Spleen (tissue), 7 donors: ENCODE measurements at regions not wholly inside any gene's neighbourhood (a gene's known extent, or its start where the extent isn't known, plus 50 kb on each side); places are given as distances from the start of the nearest gene placed in this dataset.

Experiments used
- POLR2A ChIP-seq, 3 donors: fragments of 450-650 bp; IDR thresholded peaks; one replicate each; pipeline ENCODE4 v1.5.1; 2017; ENCODE audit warnings: antibody characterized with exemption in 3 of 3, mild to moderate bottlenecking in 1 of 3
- POLR2AphosphoS5 ChIP-seq, 3 donors: sonication (generic); formaldehyde crosslinking; IDR thresholded peaks; one replicate each; pipeline ENCODE4 v1.5.1; 2017; ENCODE audit warnings: antibody characterized with exemption in 3 of 3
- TF ChIP-seq, protein P1 (sequence below), 11 experiments: fragments of 200-600 bp in 7 of 11; fragments of 450-650 bp in 4 of 11; sonication (generic) in 4 of 11; IDR thresholded peaks in 8 of 11; conservative IDR thresholded peaks in 3 of 11; 1 replicate in 7 of 11; 2 replicates in 4 of 11; pipeline versions ENCODE4 v1.4.0 to v1.8.0; 2016 to 2021; ENCODE audit warnings: antibody characterized with exemption in 11 of 11, inconsistent platforms in 4 of 11, mild to moderate bottlenecking in 1 of 11
- donor health status: DM: no; HTN: no; CAD: no; lungs with moderate emphysema.
- donor health status: DM: no; HTN: no; CAD: no.
- donor health status: DM: no; HTN: no; CAD: no.

GRCh38 chr13:82772816-82773215 lies 1109.5 kb downstream of the SLITRK1 start:
- TF ChIP-seq, protein P1, sequence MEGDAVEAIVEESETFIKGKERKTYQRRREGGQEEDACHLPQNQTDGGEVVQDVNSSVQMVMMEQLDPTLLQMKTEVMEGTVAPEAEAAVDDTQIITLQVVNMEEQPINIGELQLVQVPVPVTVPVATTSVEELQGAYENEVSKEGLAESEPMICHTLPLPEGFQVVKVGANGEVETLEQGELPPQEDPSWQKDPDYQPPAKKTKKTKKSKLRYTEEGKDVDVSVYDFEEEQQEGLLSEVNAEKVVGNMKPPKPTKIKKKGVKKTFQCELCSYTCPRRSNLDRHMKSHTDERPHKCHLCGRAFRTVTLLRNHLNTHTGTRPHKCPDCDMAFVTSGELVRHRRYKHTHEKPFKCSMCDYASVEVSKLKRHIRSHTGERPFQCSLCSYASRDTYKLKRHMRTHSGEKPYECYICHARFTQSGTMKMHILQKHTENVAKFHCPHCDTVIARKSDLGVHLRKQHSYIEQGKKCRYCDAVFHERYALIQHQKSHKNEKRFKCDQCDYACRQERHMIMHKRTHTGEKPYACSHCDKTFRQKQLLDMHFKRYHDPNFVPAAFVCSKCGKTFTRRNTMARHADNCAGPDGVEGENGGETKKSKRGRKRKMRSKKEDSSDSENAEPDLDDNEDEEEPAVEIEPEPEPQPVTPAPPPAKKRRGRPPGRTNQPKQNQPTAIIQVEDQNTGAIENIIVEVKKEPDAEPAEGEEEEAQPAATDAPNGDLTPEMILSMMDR (IDR thresholded peaks at IDR 0.05 in 8 of 11, conservative IDR thresholded peaks at IDR 0.05 in 3 of 11): no peak
- no peak for TF ChIP-seq POLR2AphosphoS5 (IDR thresholded peaks at IDR 0.05)
- TF ChIP-seq POLR2A (IDR thresholded peaks at IDR 0.05): no peak
